ENCODE measurements at regions not wholly inside any gene's neighbourhood (a gene's known extent, or its start where the extent isn't known, plus 50 kb on each side); places are given as distances from the start of the nearest gene placed in this dataset.
"Not testable (repeated sequence)": the region's sequence is repeated elsewhere in the genome, so short reads cannot be mapped to it uniquely, and the experiment has no call there.

- not testable (repeated sequence) for TF ChIP-seq ZNF707 (tag by site-specific recombination; IDR thresholded peaks at IDR 0.05); PATZ1 (tag by site-specific recombination; IDR thresholded peaks at IDR 0.05); CTCF (tag by site-specific recombination; IDR thresholded peaks at IDR 0.05); INSM2 (tag by site-specific recombination; IDR thresholded peaks at IDR 0.05); ELK4 (IDR thresholded peaks at IDR 0.05; ENCODE audit: borderline replicate concordance, low read depth, low read length); ZNF157 (tag by site-specific recombination; IDR thresholded peaks at IDR 0.05); ZNF48 (tag by site-specific recombination; IDR thresholded peaks at IDR 0.05); PBX3 (CRISPR knock-in tag; IDR thresholded peaks at IDR 0.05)
Observed at GRCh38 chr14:57056522-57056921, 212.2 kb downstream of the EXOC5 start.
